Heart left ventricle (tissue), 16 donors: ENCODE measurements at regions not wholly inside any gene's neighbourhood (a gene's known extent, or its start where the extent isn't known, plus 50 kb on each side); places are given as distances from the start of the nearest gene placed in this dataset.

Experiments
- ATAC-seq, 4 donors: fragments of 200-7000 bp; cut with Tn5 transposase; one replicate each; pipeline ENCODE4 v1.9.1; 2020 to 2022; ENCODE audit warnings: moderate library complexity in 4 of 4, mild to moderate bottlenecking in 3 of 4, moderate number of reproducible peaks in 1 of 4
- DNase-seq, 5 donors: peaks; one replicate each; pipeline ENCODE4 v3.0.0-alpha.2; 2020
- H3K27ac ChIP-seq, 12 donors: fragments of 200-600 bp; sonication (generic) in 4 of 12; one replicate each; pipeline versions ENCODE4 v1.5.0 to v1.8.0; 2016 to 2022; ENCODE audit warnings: mild to moderate bottlenecking in 2 of 12
- H3K27me3 ChIP-seq, 9 donors: fragments of 200-600 bp; sonication (generic) in 2 of 9; one replicate each; pipeline versions ENCODE4 v1.5.1 to v1.8.0; 2016 to 2022; ENCODE audit warnings: mild to moderate bottlenecking in 3 of 9
- H3K36me3 ChIP-seq, 9 donors: fragments of 200-600 bp; sonication (generic) in 2 of 9; one replicate each; pipeline versions ENCODE4 v1.5.0 to v1.8.0; 2018 to 2022; ENCODE audit warnings: mild to moderate bottlenecking in 2 of 9
- H3K4me1 ChIP-seq, 12 donors: fragments of 200-600 bp; sonication (generic) in 4 of 12; one replicate each; pipeline versions ENCODE4 v1.5.0 to v1.8.0; 2016 to 2022; ENCODE audit warnings: mild to moderate bottlenecking in 3 of 12
- H3K4me3 ChIP-seq, 12 donors: fragments of 200-600 bp; sonication (generic) in 4 of 12; one replicate each; pipeline versions ENCODE4 v1.5.0 to v1.8.0; 2017 to 2022; ENCODE audit warnings: mild to moderate bottlenecking in 9 of 12, moderate library complexity in 4 of 12
- H3K9me3 ChIP-seq, 12 donors: fragments of 200-600 bp; sonication (generic) in 4 of 12; one replicate each; pipeline versions ENCODE4 v1.5.0 to v1.8.0; 2016 to 2022; ENCODE audit warnings: mild to moderate bottlenecking in 1 of 12
- CTCF ChIP-seq, 12 donors: fragments of 200-600 bp; sonication (generic) in 4 of 12; IDR thresholded peaks; one replicate each; pipeline versions ENCODE4 v1.5.0 to v1.8.0; 2018 to 2022; ENCODE audit warnings: antibody characterized with exemption in 12 of 12, mild to moderate bottlenecking in 5 of 12
- POLR2A ChIP-seq, 2 donors: fragments of 450-650 bp; IDR thresholded peaks; one replicate each; pipeline ENCODE4 v1.6.1; 2017; ENCODE audit warnings: antibody characterized with exemption in 2 of 2, mild to moderate bottlenecking in 2 of 2, moderate library complexity in 2 of 2
- WGBS, 4 donors: extraction: QIAGEN DNeasy Blood & Tissue Kit in 2 of 4; methylation state at CpG; one replicate each; pipeline versions ENCODE4 v1.1.5 to v1.1.7; 2013 to 2018; 5-methylcytosine and 5-hydroxymethylcytosine counted together
- intact Hi-C, 10 donors: fragments of 100-400 bp; cut with DNase I; formaldehyde crosslinking; loops; one replicate each; pipeline versions ENCODE4 v1.11.1 to v1.14.2; 2022
- donor health status: ischemic (EF 13 %, LVEDD 7.1; RV severe dilation, severe dysfunction).
- donor health status: healthy with polysubstance abuse.
- donor health status: DM: no; HTN: yes; CAD: no.
- donor health status: DM: no; HTN: no; CAD: no.
- donor health status: ischemic (EF 25% LVEDD 6.9; RV normal size, moderate dysfunction).
- donor health status: ischemic (EF 25% LVEDD 5.7; RV mildly dilated, moderate dysfunction).
- donor health status: healthy.
- donor health status: DM: yes; HTN: yes; CAD: no.
- donor health status: ischemic (EF 35%, LVEDD 5.7; RV mildly dilated, moderate dysfunction).
- donor health status: nonischemic (EF 11% LVEDD 7.7; RV severe dilation, severe dysfunction).
- donor health status: DM: yes; HTN: yes; CAD: no.
- donor health status: PGD.
- donor health status: ischemic (EF 29% LVEDD 5.4; RV normal size, mild dysfunction).
- donor health status: nonischemic (EF 23%, LVEDD 6.1; RV moderate dilation, normal function).

- no peak for TF ChIP-seq CTCF (IDR thresholded peaks at IDR 0.05)
- no peak for TF ChIP-seq POLR2A (IDR thresholded peaks at IDR 0.05)
- H3K27ac ChIP-seq = no peak overlapping the region
- no peaks in the 10 kb centered on the region for H3K36me3 ChIP-seq
- DNase-seq (no peak), ATAC-seq (no peak)
- H3K4me3 ChIP-seq = no peak overlapping the region
- H3K27me3 ChIP-seq = no peaks in the 10 kb centered on the region
- 72 to 82% (median 76%) methylated on average over 3 of the region's 3 CpGs for WGBS, 4 donors
- no peaks in the 10 kb centered on the region for H3K9me3 ChIP-seq
- H3K4me1 ChIP-seq = no peaks in the 10 kb centered on the region
- intact Hi-C loops = loop anchor here in 1 of 10 donors (10.0 kb wide), 1 partner anchor 56 kb away; no protein-coding TSS in a partner anchor
Observed at GRCh38 chr21:26368591-26369320, 198.2 kb upstream of the APP start.

GRCh38 chr21:26366781-26367180, 196.2 kb upstream of the APP start:
- DNase-seq = no peak
- H3K4me3 ChIP-seq = no peak overlapping the region
- no peaks in the 10 kb centered on the region for H3K27me3 ChIP-seq
- no peaks in the 10 kb centered on the region for H3K4me1 ChIP-seq
- TF ChIP-seq POLR2A (IDR thresholded peaks at IDR 0.05) (no peak), CTCF (IDR thresholded peaks at IDR 0.05) (no peak)
- WGBS, 4 donors = 90 to 96% (median 92%) methylated on average over 2 of the region's 2 CpGs
- H3K9me3 ChIP-seq = no peaks in the 10 kb centered on the region
- H3K36me3 ChIP-seq = no peaks in the 10 kb centered on the region
- intact Hi-C loops = loop anchor here in 1 of 10 donors (10.0 kb wide), 1 partner anchor 58 kb away; no protein-coding TSS in a partner anchor
- H3K27ac ChIP-seq = no peak overlapping the region
- no peak for ATAC-seq

- peaks cover 0 to 1% (median 0%) of the 10 kb centered on the region in 12 donors for H3K9me3 ChIP-seq
- no peak for ATAC-seq
- H3K36me3 ChIP-seq = no peaks in the 10 kb centered on the region
- H3K27ac ChIP-seq = no peak overlapping the region
- H3K4me3 ChIP-seq = no peak overlapping the region
- intact Hi-C loops = loop anchor here in 1 of 10 donors (10.0 kb wide), 1 partner anchor 59 kb away; no protein-coding TSS in a partner anchor
- DNase-seq = no peak
- no peaks in the 10 kb centered on the region for H3K4me1 ChIP-seq
- H3K27me3 ChIP-seq = no peaks in the 10 kb centered on the region
- no peak for TF ChIP-seq POLR2A (IDR thresholded peaks at IDR 0.05)
- TF ChIP-seq CTCF (IDR thresholded peaks at IDR 0.05) = no peak
- WGBS, 4 donors = 77 to 82% (median 81%) methylated on average over 3 of the region's 3 CpGs
Observed at GRCh38 chr21:26365849-26366248, 195.3 kb upstream of the APP start.

DNA sequence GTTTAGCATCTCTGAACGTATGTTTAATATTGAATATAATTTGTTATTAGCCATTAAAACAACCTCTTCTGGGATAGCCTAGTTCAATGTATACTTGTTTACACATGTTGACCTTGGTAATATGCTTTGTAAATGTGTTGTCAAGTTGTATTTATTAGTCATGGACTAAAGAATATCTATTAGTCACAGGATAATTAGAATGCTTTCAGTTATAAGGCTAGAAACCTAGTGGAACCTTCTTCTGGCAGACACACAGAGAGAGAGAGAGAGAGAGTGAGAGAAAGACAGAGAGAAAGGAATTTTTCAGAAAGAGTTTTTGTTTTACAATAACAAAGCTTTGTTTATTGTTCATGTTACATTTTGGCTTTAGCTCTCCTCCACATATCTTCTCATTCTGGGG, 181.1 kb upstream of the APP start:
- intact Hi-C loops = no loop called here
- Histone ChIP-seq H3K27ac (no peak overlapping the region), H3K4me1 (no peaks in the 10 kb centered on the region), H3K36me3 (no peaks in the 10 kb centered on the region), H3K9me3 (peaks cover 0 to 7% (median 0%) of the 10 kb centered on the region in 12 donors), H3K4me3 (no peak overlapping the region), H3K27me3 (no peaks in the 10 kb centered on the region)
- DNase-seq = no peak
- no peak for ATAC-seq
- WGBS, 4 donors = 0% methylated on average over 1 of the region's 1 CpG
- TF ChIP-seq CTCF (IDR thresholded peaks at IDR 0.05) (no peak), POLR2A (IDR thresholded peaks at IDR 0.05) (no peak)
